ENCODE measurements at regions not wholly inside any gene's neighbourhood (a gene's known extent, or its start where the extent isn't known, plus 50 kb on each side); places are given as distances from the start of the nearest gene placed in this dataset.
"Not testable (repeated sequence)": the region's sequence is repeated elsewhere in the genome, so short reads cannot be mapped to it uniquely, and the experiment has no call there.

GRCh38 chr1:116844775-116845174 is 64.9 kb upstream of the PTGFRN start:
- Histone ChIP-seq H3K27ac (ENCODE audit: low read depth, low read length) (no peak overlapping the region), H2AFZ (ENCODE audit: low read length) (no peak overlapping the region), H3K9me3 (ENCODE audit: low read depth, low read length) (no peaks in the 10 kb centered on the region), H3K4me3 (ENCODE audit: insufficient read depth, low read length) (no peak overlapping the region), H3K4me2 (ENCODE audit: insufficient read depth, low read length) (no peak overlapping the region), H4K20me1 (ENCODE audit: insufficient read depth, low read length) (no peaks in the 10 kb centered on the region), H3K36me3 (ENCODE audit: insufficient read depth, low read length) (no peaks in the 10 kb centered on the region), H3K4me1 (ENCODE audit: insufficient read depth, low read length) (peaks cover 22% of the 10 kb centered on the region), H3K79me2 (ENCODE audit: insufficient read depth, low read length) (no peaks in the 10 kb centered on the region), H3K27me3 (ENCODE audit: insufficient read depth, low read length) (no peaks in the 10 kb centered on the region)
- DNase-seq (ENCODE audit: insufficient read length, low spot score, missing footprints) = no peak
- TF ChIP-seq CTCF (IDR thresholded peaks at IDR 0.05; ENCODE audit: extremely low read depth, low read depth, low read length) = no peak

GRCh38 chr1:116847190-116847589 is 62.5 kb upstream of the PTGFRN start:
- TF ChIP-seq CTCF (IDR thresholded peaks at IDR 0.05; ENCODE audit: extremely low read depth, low read depth, low read length) = no peak
- Histone ChIP-seq H3K4me1 (ENCODE audit: insufficient read depth, low read length) (peaks cover 22% of the 10 kb centered on the region), H3K4me2 (ENCODE audit: insufficient read depth, low read length) (peak overlapping the region; percentile 71), H4K20me1 (ENCODE audit: insufficient read depth, low read length) (no peaks in the 10 kb centered on the region), H3K4me3 (ENCODE audit: insufficient read depth, low read length) (peak overlapping the region; percentile 39), H3K27ac (ENCODE audit: low read depth, low read length) (peak overlapping the region; percentile 62), H2AFZ (ENCODE audit: low read length) (peak overlapping the region; percentile 74), H3K9me3 (ENCODE audit: low read depth, low read length) (no peaks in the 10 kb centered on the region), H3K79me2 (ENCODE audit: insufficient read depth, low read length) (no peaks in the 10 kb centered on the region), H3K27me3 (ENCODE audit: insufficient read depth, low read length) (no peaks in the 10 kb centered on the region), H3K36me3 (ENCODE audit: insufficient read depth, low read length) (no peaks in the 10 kb centered on the region)
- no peak for DNase-seq (ENCODE audit: insufficient read length, low spot score, missing footprints)

- H3K9me3 ChIP-seq (ENCODE audit: low read depth, low read length) = no peaks in the 10 kb centered on the region
- peak overlapping the region; percentile 39 for H3K4me3 ChIP-seq (ENCODE audit: insufficient read depth, low read length)
- peak overlapping the region; percentile 62 for H3K27ac ChIP-seq (ENCODE audit: low read depth, low read length)
- no peak for TF ChIP-seq CTCF (IDR thresholded peaks at IDR 0.05; ENCODE audit: extremely low read depth, low read depth, low read length)
- H3K4me2 ChIP-seq (ENCODE audit: insufficient read depth, low read length) = peak overlapping the region; percentile 71
- H3K27me3 ChIP-seq (ENCODE audit: insufficient read depth, low read length) = no peaks in the 10 kb centered on the region
- no peaks in the 10 kb centered on the region for H3K36me3 ChIP-seq (ENCODE audit: insufficient read depth, low read length)
- H2AFZ ChIP-seq (ENCODE audit: low read length) = peak overlapping the region; percentile 74
- no peak for DNase-seq (ENCODE audit: insufficient read length, low spot score, missing footprints)
- H3K79me2 ChIP-seq (ENCODE audit: insufficient read depth, low read length) = no peaks in the 10 kb centered on the region
- peaks cover 25% of the 10 kb centered on the region for H3K4me1 ChIP-seq (ENCODE audit: insufficient read depth, low read length)
- H4K20me1 ChIP-seq (ENCODE audit: insufficient read depth, low read length) = no peaks in the 10 kb centered on the region
These were observed 61.8 kb upstream of the PTGFRN start for GRCh38 chr1:116847688-116848531.

- no peak overlapping the region for H3K27ac ChIP-seq (ENCODE audit: low read depth, low read length)
- peaks cover 40% of the 10 kb centered on the region for H3K4me1 ChIP-seq (ENCODE audit: insufficient read depth, low read length)
- TF ChIP-seq CTCF (IDR thresholded peaks at IDR 0.05; ENCODE audit: extremely low read depth, low read depth, low read length) = no peak
- no peaks in the 10 kb centered on the region for H3K27me3 ChIP-seq (ENCODE audit: insufficient read depth, low read length)
- H3K4me3 ChIP-seq (ENCODE audit: insufficient read depth, low read length) = no peak overlapping the region
- H3K79me2 ChIP-seq (ENCODE audit: insufficient read depth, low read length) = no peaks in the 10 kb centered on the region
- no peaks in the 10 kb centered on the region for H3K36me3 ChIP-seq (ENCODE audit: insufficient read depth, low read length)
- H4K20me1 ChIP-seq (ENCODE audit: insufficient read depth, low read length) = no peaks in the 10 kb centered on the region
- H3K4me2 ChIP-seq (ENCODE audit: insufficient read depth, low read length) = no peak overlapping the region
- no peak for DNase-seq (ENCODE audit: insufficient read length, low spot score, missing footprints)
- H2AFZ ChIP-seq (ENCODE audit: low read length) = no peak overlapping the region
- H3K9me3 ChIP-seq (ENCODE audit: low read depth, low read length) = no peaks in the 10 kb centered on the region
These were observed 59.3 kb upstream of the PTGFRN start for GRCh38 chr1:116850436-116850835.

- not testable (repeated sequence) for H4K20me1 ChIP-seq (ENCODE audit: insufficient read depth, low read length); H3K4me3 ChIP-seq (ENCODE audit: insufficient read depth, low read length); DNase-seq (ENCODE audit: insufficient read length, low spot score, missing footprints); H3K27me3 ChIP-seq (ENCODE audit: insufficient read depth, low read length); H3K79me2 ChIP-seq (ENCODE audit: insufficient read depth, low read length); H3K36me3 ChIP-seq (ENCODE audit: insufficient read depth, low read length); H3K27ac ChIP-seq (ENCODE audit: low read depth, low read length); H2AFZ ChIP-seq (ENCODE audit: low read length); H3K9me3 ChIP-seq (ENCODE audit: low read depth, low read length); H3K4me2 ChIP-seq (ENCODE audit: insufficient read depth, low read length)
- peaks cover 48% of the 10 kb centered on the region for H3K4me1 ChIP-seq (ENCODE audit: insufficient read depth, low read length)
These were observed 58.5 kb upstream of the PTGFRN start for GRCh38 chr1:116851189-116851588.
